Keratinocyte (primary cell): ENCODE measurements at regions not wholly inside any gene's neighbourhood (a gene's known extent, or its start where the extent isn't known, plus 50 kb on each side); places are given as distances from the start of the nearest gene placed in this dataset.

Source experiments
- DNase-seq: peaks from one replicate; pipeline ENCODE4 v3.0.0-alpha.2; 2011; ENCODE audit warnings: low read depth, missing footprints, low spot score
- FAIRE-seq: peaks from 2 replicates; lab custom pipeline; 2011; peaks lifted over from hg19 to GRCh38; lab: Jason Lieb, UNC
- H2AFZ ChIP-seq: 2 replicates; pipeline ENCODE4 v1.6.0; 2012; ENCODE audit warnings: low read length, control low read depth, inconsistent platforms; ENCODE audit not compliant: control insufficient read depth
- H3K27ac ChIP-seq: 2 replicates; pipeline ENCODE4 v1.5.1; 2011; ENCODE audit warnings: low read length; ENCODE audit not compliant: control insufficient read depth, insufficient read depth
- H3K27me3 ChIP-seq: 3 replicates; pipeline ENCODE4 v1.6.0; 2011; ENCODE audit warnings: low read length; ENCODE audit not compliant: control insufficient read depth, insufficient read depth; ENCODE audit errors: extremely low read depth
- H3K36me3 ChIP-seq, 2 experiments: 2 replicates in 1 of 2; 3 replicates in 1 of 2; pipeline ENCODE4 v1.5.1; 2011; ENCODE audit warnings: low read length in 2 of 2, mild to moderate bottlenecking in 1 of 2; ENCODE audit not compliant: control insufficient read depth in 2 of 2, insufficient read depth in 2 of 2; ENCODE audit errors: extremely low read depth in 1 of 2
- H3K4me1 ChIP-seq: 3 replicates; pipeline ENCODE4 v1.5.1; 2011; ENCODE audit warnings: low read length; ENCODE audit not compliant: control insufficient read depth, insufficient read depth; ENCODE audit errors: extremely low read depth
- H3K4me2 ChIP-seq: 3 replicates; pipeline ENCODE4 v1.6.0; 2011; ENCODE audit warnings: low read depth, low read length; ENCODE audit not compliant: control insufficient read depth, insufficient read depth; ENCODE audit errors: extremely low read depth
- H3K4me3 ChIP-seq, 3 experiments: fragments of 200-600 bp in 1 of 3; sonication (generic) in 1 of 3; 2 replicates in 2 of 3; 3 replicates in 1 of 3; pipeline ENCODE4 v1.5.1; 2011 to 2016; ENCODE audit warnings: low read length in 3 of 3, mild to moderate bottlenecking in 3 of 3, control low read depth in 2 of 3, inconsistent platforms in 1 of 3, low read depth in 1 of 3, mixed read lengths in 1 of 3, mixed run types in 1 of 3, moderate library complexity in 1 of 3; ENCODE audit not compliant: control insufficient read depth in 2 of 3, insufficient read depth in 2 of 3; ENCODE audit errors: extremely low read depth in 1 of 3
- H3K79me2 ChIP-seq: 2 replicates; pipeline ENCODE4 v1.6.0; 2012; ENCODE audit warnings: low read length; ENCODE audit not compliant: control insufficient read depth, insufficient read depth
- H3K9ac ChIP-seq: 3 replicates; pipeline ENCODE4 v1.6.0; 2011; ENCODE audit warnings: low read length; ENCODE audit not compliant: control insufficient read depth, insufficient read depth; ENCODE audit errors: extremely low read depth
- H3K9me1 ChIP-seq: 3 replicates; pipeline ENCODE4 v1.6.0; 2011; ENCODE audit warnings: low read length; ENCODE audit not compliant: control insufficient read depth, insufficient read depth; ENCODE audit errors: extremely low read depth
- H3K9me3 ChIP-seq: 2 replicates; pipeline ENCODE4 v1.5.1; 2012; ENCODE audit warnings: low read depth, low read length; ENCODE audit not compliant: control insufficient read depth
- H4K20me1 ChIP-seq: 3 replicates; pipeline ENCODE4 v1.6.0; 2011; ENCODE audit warnings: low read length; ENCODE audit not compliant: control insufficient read depth, insufficient read depth; ENCODE audit errors: extremely low read depth
- CTCF ChIP-seq, 3 experiments: IDR thresholded peaks in 1 of 3; conservative IDR thresholded peaks in 1 of 3; optimal IDR thresholded peaks in 1 of 3; 2 replicates in 2 of 3; 3 replicates in 1 of 3; pipeline versions ENCODE3 to v1.5.1; 2011; ENCODE audit warnings: low read length in 3 of 3, mild to moderate bottlenecking in 3 of 3, moderate library complexity in 2 of 3, control low read depth in 1 of 3, inconsistent platforms in 1 of 3; ENCODE audit not compliant: insufficient read depth in 2 of 3; ENCODE audit errors: extremely low read depth in 1 of 3
- EZH2 ChIP-seq: IDR thresholded peaks from one replicate; pipeline ENCODE4 v1.6.1; 2012; ENCODE audit warnings: inconsistent platforms, mild to moderate bottlenecking, low read length, moderate library complexity
- dilution Hi-C: fragments of 300-500 bp; cut with MboI; formaldehyde crosslinking; loops from one replicate; pipeline ENCODE4 v1.7.0; 2020; ENCODE audit warnings: low sequenced_read_pairs; ENCODE audit not compliant: extremely low pct_ligation_motif_present

- no peaks in the 10 kb centered on the region for H3K79me2 ChIP-seq
- no peak for TF ChIP-seq EZH2
- no peak for TF ChIP-seq CTCF (optimal IDR thresholded peaks at IDR 0.05 in 1 of 3, IDR thresholded peaks at IDR 0.05 in 1 of 3, conservative IDR thresholded peaks at IDR 0.05 in 1 of 3; ENCODE audit: extremely low read depth in 1 of 3, insufficient read depth in 2 of 3, low read length in 3 of 3)
- H3K4me3 ChIP-seq, result no peak overlapping the region
- no peak overlapping the region for H2AFZ ChIP-seq
- H3K9me1 ChIP-seq, result no peaks in the 10 kb centered on the region
- H3K27ac ChIP-seq, result no peak overlapping the region
- H3K9me3 ChIP-seq, result no peaks in the 10 kb centered on the region
- H4K20me1 ChIP-seq, result no peaks in the 10 kb centered on the region
- FAIRE-seq (no peak), DNase-seq (no peak)
- dilution Hi-C loops, result no loop called here
- H3K36me3 ChIP-seq, result no peaks in the 10 kb centered on the region
- no peaks in the 10 kb centered on the region for H3K27me3 ChIP-seq
- H3K4me1 ChIP-seq, result peaks cover 6% of the 10 kb centered on the region
- no peak overlapping the region for H3K4me2 ChIP-seq
- H3K9ac ChIP-seq, result no peak overlapping the region
Observed at GRCh38 chr15:93543093-93543492, 454.1 kb upstream of the RGMA start.

- no peak for DNase-seq
- H3K27me3 ChIP-seq, result no peaks in the 10 kb centered on the region
- peaks cover 2% of the 10 kb centered on the region for H3K4me1 ChIP-seq
- H3K4me3 ChIP-seq, result no peak overlapping the region
- H2AFZ ChIP-seq, result no peak overlapping the region
- no peaks in the 10 kb centered on the region for H3K9me3 ChIP-seq
- H3K27ac ChIP-seq, result no peak overlapping the region
- FAIRE-seq, result peak; percentile 61
- dilution Hi-C loops, result no loop called here
- no peaks in the 10 kb centered on the region for H3K79me2 ChIP-seq
- no peaks in the 10 kb centered on the region for H3K36me3 ChIP-seq
- no peak overlapping the region for H3K4me2 ChIP-seq
- no peaks in the 10 kb centered on the region for H4K20me1 ChIP-seq
- TF ChIP-seq EZH2 (no peak), CTCF (optimal IDR thresholded peaks at IDR 0.05 in 1 of 3, IDR thresholded peaks at IDR 0.05 in 1 of 3, conservative IDR thresholded peaks at IDR 0.05 in 1 of 3; ENCODE audit: extremely low read depth in 1 of 3, insufficient read depth in 2 of 3, low read length in 3 of 3) (no peak)
- H3K9me1 ChIP-seq, result no peaks in the 10 kb centered on the region
- H3K9ac ChIP-seq, result no peak overlapping the region
Observed at GRCh38 chr15:93527374-93528050, 438.5 kb upstream of the RGMA start.
